DMS53 (cell line): ENCODE measurements at regions not wholly inside any gene's neighbourhood (a gene's known extent, or its start where the extent isn't known, plus 50 kb on each side); places are given as distances from the start of the nearest gene placed in this dataset.

Experiments
- DNase-seq: peaks from one replicate; lab custom pipeline; 2025; lab: John Stamatoyannopoulos, UW

DNA sequence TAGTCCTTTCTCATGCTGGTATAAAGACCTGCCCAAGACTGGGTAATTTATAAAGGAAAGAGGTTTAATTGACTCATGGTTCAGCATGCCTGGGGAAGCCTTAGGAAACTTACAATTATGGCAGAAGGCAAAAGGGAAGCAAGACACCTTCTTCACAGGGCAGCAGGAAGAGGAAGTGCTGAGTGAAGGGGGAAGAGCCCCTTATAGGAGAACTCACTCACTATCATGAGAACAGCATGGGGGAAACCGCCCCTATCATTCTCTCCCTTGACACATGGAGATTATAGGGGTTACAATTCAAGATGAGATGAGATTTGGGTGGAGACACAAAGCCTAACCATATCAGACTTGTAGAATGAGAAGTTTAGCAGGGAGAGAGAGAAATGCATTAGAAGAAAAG lies 373.3 kb upstream of the DIAPH2 start:
- no peak for DNase-seq

GRCh38 chrX:96314985-96315384 lies 369.7 kb upstream of the DIAPH2 start:
- DNase-seq, result peak; percentile 67

DNA sequence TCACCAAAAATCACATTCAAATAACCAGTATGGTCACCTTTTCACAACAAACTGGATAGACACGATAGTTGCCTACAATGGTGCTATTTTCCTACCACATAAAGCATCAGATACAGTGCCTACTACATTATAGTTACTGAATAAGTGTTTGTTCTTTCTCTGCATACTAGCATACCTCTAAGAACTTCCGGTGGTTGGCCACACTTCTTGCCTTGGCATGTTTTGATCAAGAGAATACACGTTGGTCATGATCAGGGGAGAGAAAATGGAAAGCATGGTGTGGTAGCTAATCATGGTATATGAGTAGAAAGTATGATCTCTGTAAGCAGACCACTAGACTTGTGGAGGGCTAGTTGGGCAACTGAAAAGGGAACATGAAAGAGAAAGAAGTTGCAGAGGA lies 322.8 kb upstream of the DIAPH2 start:
- DNase-seq, result no peak

GRCh38 chrX:96372313-96373046 lies 312.2 kb upstream of the DIAPH2 start:
- DNase-seq, result peak; percentile 71

DNA sequence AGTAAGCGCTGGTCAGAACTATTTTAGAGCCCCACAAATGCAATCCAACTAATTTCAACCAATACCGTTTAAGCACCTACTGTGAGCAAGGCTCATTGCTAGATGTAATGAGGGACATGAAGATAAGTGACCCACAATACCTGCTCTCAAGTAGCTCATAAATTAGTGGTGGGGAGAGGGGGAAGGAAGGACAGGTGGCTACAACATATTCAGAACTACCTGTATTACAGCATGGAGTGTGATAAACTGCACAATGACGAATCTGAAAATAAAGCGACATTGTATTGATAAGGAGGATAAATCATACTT lies 311.6 kb upstream of the DIAPH2 start:
- DNase-seq, result no peak

- no peak for DNase-seq
These were observed 308.4 kb upstream of the DIAPH2 start for GRCh38 chrX:96376266-96376665.

- DNase-seq, result no peak
These were observed 304.7 kb upstream of the DIAPH2 start for GRCh38 chrX:96379951-96380350.

- DNase-seq, result no peak
These were observed 302.6 kb upstream of the DIAPH2 start for GRCh38 chrX:96382018-96382417.

DNA sequence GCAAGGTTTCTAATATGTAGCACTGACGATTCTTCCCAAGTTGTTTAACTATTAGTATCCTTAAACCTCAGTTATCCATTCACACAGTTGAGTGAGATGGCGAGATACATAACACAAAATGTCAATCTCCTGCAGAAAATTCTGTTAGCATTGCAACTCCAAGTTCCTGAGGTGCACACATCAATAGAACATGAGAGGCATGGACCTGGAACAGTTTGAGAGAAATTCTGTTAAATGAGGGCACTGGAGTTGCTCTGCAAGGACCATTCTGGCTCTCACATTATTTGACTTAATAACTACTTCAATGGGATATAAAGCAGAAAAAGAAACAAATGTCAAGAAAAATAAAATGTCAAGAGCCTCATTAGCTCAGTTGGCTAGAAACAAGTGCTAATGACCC lies 301.2 kb upstream of the DIAPH2 start:
- no peak for DNase-seq

DNA sequence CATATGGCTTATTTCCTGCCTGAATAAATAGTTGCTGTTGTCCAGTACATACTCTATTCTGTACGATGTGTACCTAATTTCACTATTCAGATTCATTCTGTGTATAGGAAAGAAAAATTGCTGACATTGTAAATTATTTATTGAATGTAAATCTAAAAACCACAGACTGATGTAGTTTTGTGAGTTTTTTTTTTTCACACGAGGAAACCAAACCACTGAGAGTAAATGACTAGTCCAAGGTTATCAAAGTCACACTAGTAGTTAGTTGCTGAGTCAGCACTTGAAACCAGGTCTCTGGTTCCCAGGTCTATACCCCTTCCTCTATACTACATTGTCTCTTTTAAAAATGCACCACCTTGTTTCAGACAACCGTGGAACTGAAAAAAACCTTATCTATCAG lies 298.3 kb upstream of the DIAPH2 start:
- DNase-seq, result no peak

DNA sequence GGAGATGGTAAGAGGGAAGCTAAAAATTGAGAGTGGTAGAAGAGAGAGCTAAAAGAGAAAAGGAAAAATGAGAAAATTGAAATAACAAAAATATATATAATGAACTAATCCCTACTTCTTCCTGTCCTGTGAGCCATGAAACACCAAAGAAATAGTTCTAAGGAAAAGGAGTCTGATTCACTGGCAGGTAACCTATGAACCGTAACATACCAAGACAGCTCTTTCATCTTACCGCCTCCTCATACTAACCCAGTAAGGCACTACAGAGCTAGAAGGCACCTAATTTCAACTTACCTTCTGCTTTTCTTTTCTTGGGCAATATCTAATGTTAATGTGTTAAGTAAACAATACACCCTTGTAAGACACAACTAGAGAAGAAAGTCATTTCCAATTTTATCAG lies 297.7 kb upstream of the DIAPH2 start:
- DNase-seq, result no peak

- DNase-seq, result peak; percentile 16
These were observed 296.8 kb upstream of the DIAPH2 start for GRCh38 chrX:96387801-96388200.

DNA sequence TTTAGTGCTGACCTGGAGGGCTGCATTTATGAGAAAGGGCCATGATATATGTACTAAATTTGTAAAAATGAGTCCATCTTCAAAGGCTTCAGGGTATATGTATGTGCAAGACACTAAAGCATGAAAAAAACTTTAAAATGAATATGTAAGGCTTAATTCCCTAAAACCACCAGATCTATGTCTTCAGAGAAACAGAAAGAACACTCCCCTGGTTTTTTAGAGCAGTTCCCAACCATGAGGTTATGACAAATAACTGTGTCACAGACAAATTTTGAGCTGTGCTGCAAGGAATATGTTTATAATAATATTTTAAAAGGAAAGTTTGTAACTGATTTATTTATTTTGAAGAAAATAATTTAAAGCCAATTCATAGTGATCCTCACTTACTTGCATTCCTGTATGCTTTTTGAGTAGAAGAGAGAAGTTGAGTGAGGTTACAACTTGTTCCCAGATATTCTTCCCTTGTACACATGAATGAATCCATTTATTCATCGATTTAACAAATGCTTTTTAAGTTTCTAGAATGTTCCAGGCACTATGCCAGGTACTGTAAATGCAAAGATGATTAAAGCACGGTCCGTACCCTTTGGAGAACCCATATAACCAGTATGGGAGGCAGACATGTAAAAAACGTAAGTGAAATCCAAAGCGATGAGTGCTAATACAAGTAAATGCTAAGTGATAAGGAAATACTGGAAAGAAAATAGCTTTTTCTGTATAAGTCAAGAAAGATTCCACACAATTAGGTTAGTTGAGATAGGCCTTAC lies 295.2 kb upstream of the DIAPH2 start:
- DNase-seq, result no peak

- DNase-seq, result no peak
These were observed 290.0 kb upstream of the DIAPH2 start for GRCh38 chrX:96394598-96394997.

DNA sequence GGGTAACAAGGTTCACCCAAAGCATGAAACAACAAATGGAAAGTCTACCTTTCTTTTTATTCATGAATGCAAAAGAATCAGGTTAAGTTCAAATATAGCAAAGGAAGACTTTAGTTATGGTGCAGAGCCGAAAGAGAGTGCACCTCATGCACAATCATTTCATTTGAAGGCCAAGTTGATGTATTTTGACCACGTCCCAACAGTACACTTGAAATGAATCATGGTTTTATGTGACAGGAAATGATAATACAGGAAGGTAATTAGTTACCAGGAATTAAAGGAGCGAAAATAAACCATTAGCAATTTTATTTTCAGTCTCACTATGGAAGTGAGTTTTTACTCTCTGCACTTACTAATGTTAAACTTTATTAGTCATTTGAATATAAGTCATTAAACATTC lies 281.2 kb upstream of the DIAPH2 start:
- DNase-seq, result no peak

GRCh38 chrX:96405842-96406241 lies 278.8 kb upstream of the DIAPH2 start:
- no peak for DNase-seq

GRCh38 chrX:96407072-96407471 lies 277.6 kb upstream of the DIAPH2 start:
- DNase-seq, result peak; percentile 66

- peak; percentile 62 for DNase-seq
These were observed 277.1 kb upstream of the DIAPH2 start for GRCh38 chrX:96407501-96407900.

GRCh38 chrX:96407981-96408380 lies 276.7 kb upstream of the DIAPH2 start:
- no peak for DNase-seq

- DNase-seq, result no peak
These were observed 273.7 kb upstream of the DIAPH2 start for GRCh38 chrX:96410927-96411326.

- no peak for DNase-seq
These were observed 266.9 kb upstream of the DIAPH2 start for GRCh38 chrX:96417695-96418094.

- peak; percentile 11 for DNase-seq
These were observed 260.6 kb upstream of the DIAPH2 start for GRCh38 chrX:96424007-96424406.

DNA sequence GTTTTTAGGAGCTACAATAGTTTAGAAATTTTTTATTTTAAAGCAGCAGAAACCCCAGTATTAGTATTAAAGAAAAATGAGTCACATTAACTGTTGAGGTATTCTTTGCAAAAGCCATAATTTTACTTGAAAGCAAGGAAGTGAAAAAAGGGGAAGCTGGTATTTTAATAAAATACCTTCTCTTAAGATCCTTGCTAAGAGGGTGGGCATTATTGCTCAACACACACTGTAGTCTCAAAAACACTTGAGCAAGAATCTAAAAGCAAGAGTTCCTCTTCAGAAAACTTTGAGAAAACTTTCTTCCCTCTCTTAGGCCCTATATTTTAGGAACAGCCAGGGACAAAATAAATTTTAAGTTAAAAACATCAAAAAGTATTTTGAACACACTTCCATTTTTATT lies 259.4 kb upstream of the DIAPH2 start:
- DNase-seq, result no peak
